NCI-H1092 treated with DMSO at 0.1 percent for 48 hours (cell line): ENCODE measurements at regions not wholly inside any gene's neighbourhood (a gene's known extent, or its start where the extent isn't known, plus 50 kb on each side); places are given as distances from the start of the nearest gene placed in this dataset.

Experiments used
- DNase-seq: peaks from one replicate; lab custom pipeline; 2025; lab: John Stamatoyannopoulos, UW

DNA sequence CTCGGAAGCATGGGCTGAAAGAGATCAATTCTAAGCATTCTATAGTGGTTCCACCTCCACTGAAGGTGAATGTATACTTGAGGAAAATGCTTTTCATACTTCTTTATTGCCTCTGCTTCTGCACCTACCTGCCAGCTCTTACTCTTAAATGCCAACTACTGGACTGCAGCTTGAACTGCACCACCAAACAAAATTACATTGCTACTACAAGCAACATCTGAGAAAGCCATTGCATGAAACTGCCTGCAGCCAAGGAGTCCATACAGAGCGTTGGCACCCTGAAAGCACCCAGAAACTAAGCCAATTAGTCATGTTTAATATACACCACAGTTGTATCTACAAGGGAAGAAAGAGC, 440.9 kb downstream of the BTBD3 start:
- DNase-seq = peak; percentile 0

DNA sequence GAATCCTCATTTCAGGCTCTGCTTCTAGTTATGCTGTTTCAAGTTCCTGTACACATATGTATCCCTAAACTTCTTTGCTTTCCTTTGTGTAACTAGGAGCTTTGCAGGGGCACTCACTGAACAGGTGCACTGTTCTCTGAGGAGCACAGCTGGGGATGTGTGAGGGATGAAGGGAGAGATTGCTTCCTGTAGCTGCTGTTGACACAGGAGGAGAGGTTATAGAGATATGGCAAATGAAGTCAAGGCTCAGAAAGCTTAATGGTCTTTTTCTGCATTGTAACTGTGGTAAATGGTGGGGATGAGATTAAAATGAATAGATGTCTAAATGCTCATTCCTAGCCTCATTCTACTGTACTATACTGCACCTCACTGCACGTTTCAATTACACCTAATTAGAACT, 454.3 kb downstream of the BTBD3 start:
- DNase-seq = peak; percentile 89

DNA sequence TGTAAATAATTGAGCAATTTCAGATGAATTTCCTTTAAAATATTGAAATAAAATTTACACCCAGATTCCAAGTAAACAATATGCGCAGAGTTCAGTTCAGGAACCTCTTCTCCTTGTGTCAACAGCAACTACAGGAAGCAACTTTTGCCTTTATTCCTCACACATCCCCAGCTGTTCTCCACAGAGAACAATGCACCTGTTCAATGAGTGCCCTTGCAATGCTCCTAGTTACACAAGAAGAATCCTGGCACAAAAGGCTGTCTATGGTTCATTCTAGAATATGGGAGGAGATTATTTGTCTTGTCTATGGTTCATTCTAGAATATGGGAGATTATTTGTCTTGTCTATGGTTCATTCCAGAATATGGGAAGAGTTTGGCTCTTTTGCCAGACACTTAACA, 454.9 kb downstream of the BTBD3 start:
- DNase-seq = peak; percentile 81

GRCh38 chr20:12375967-12376366, 458.3 kb downstream of the BTBD3 start:
- no peak for DNase-seq

DNA sequence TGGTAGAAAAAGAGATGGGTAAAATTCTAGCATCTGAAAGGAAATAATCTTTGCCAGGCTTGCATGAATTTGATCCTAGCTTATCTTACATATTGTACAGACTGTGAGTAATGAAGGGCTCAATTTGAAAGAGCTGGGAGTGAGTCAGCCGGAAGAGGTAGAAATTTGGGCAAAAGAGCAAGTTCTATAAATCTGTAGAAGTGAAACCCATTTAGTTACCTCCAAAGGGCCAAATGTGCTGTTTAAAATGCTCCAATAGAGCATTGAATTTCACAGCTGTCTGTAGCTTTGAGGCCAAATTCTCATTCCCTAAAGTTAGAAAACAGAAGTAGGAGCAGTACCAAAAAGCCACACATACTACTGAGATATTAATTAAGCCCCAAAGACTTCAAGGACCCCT, 466.1 kb downstream of the BTBD3 start:
- DNase-seq = no peak

GRCh38 chr20:12386821-12387220, 469.1 kb downstream of the BTBD3 start:
- no peak for DNase-seq

GRCh38 chr20:12391099-12391498, 473.4 kb downstream of the BTBD3 start:
- DNase-seq = no peak

- no peak for DNase-seq
These were observed 477.1 kb downstream of the BTBD3 start for GRCh38 chr20:12394786-12395185.

- DNase-seq = no peak
These were observed 477.7 kb downstream of the BTBD3 start for GRCh38 chr20:12395353-12395752.

DNA sequence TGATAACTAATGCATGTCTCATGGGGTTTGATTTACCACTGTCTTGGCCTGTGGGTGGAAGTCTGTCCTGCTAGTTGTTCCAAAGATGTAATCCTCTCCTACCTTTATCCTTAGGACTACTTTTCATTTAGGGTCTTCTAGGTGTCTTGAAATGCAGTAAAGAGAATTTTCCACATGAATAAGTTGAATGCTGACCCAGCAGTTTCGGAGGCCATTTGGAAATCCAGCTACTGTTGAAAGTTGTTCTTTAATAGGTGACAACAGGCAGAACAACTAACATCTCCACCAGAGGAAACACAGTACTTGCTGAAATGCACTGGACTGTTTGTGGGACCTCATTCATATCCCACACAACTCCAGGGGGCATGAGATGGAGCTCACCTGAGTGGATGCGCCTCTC, 478.1 kb downstream of the BTBD3 start:
- no peak for DNase-seq

DNA sequence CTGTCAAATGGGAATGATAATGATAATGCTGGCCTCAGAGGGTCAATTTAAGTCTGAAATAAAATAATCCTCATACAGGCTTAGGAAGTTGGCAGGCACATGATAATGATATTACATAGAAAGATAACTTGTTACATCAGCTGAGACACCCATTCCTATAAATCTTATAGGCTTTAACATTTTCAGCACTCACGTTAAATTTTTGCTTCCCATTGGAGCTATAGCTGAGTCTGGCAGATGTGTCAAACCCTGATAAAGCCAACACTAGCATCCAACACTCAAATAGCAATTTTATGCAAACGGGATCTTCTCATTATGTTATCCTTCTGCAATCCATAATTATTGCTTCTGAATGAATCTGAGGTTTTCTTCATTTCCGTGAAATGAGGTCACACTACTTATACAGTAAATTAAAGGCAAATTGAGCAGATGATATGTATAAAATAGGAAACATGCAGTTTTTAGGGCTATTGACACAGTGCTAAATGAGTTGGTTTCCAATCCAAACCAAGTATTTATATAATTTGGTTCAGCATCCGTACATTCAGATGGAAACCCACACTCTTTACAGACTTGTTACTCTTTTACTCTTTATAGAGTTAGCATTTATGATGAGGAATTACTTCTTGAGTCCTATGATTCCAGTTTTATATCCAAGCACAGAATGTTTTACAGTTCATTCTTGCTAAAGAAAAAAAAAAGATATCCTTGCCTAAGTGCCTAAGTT, 481.6 kb downstream of the BTBD3 start:
- DNase-seq = no peak

DNA sequence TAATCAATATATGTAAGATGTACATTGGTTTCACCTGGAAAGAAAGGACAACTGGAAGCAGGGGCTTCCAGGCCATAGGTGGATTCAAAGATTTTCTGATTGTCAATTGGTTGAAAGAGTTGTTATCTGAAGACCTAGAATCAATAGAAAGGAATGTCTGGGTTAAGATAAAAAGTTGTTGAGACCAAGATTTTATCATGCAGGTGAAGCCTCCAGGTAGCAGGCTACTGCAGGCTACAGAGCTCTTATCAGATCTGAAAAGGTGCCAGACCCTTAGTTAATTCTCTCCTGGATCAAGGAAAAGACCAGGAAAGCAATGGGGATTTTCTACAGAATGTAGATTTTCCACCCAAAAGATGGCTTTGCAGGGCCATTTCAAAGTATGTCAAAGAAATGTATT, 487.2 kb downstream of the BTBD3 start:
- no peak for DNase-seq

GRCh38 chr20:12406978-12407377, 489.3 kb downstream of the BTBD3 start:
- DNase-seq = no peak

DNA sequence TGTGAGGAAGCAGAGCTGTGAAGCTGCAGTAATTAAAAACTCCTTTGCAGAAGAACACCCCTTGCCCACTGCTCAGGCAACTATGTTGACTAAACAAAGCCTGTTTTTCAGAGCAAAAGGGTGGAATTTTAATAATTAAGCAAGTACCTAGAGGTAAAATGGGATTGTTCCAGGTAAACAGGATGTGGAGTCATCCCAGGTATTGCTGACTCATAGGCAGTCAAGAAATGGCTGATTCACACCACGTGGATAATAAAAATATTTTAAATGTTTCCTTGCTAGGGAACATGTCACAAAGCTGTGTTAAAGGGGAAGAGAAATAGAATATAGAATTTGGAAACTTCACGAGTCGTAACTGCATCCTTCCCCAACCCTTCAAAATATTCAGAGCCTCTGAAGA, 491.8 kb downstream of the BTBD3 start:
- DNase-seq = no peak

GRCh38 chr20:12410783-12411182, 493.1 kb downstream of the BTBD3 start:
- no peak for DNase-seq

DNA sequence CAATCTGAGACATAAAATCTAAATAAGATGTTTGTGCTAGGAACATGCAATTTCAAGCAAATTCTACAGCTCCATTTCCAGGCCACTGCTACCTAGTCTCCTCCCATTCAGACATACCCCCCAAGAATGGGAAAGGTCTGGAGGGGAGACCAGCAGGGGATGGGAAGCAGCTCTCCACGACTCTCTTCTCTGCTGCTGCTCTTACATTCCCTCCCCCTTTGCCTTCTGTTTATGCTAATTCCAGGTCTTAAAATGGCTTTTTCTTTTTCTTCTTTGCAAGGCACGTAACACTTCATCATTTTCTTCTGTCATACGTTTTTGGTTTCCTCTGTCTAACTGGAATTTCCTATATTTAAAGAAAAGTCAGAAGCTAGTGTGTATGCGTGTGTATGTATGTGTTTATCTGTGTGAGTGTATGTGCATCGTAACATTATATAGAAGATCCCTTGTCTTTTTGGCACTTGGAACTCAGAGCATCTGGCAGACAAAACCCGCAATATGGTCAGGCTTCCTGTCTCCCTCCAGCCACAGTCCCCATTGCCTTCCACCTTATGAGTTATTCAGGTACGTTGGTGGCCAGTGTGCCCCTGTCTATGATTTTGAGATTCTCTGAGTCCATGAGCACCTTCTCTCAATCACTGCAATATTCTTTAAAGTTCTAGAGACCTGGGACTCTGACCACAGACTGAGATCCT, 493.7 kb downstream of the BTBD3 start:
- DNase-seq = no peak

- no peak for DNase-seq
These were observed 495.4 kb downstream of the BTBD3 start for GRCh38 chr20:12413116-12413515.

DNA sequence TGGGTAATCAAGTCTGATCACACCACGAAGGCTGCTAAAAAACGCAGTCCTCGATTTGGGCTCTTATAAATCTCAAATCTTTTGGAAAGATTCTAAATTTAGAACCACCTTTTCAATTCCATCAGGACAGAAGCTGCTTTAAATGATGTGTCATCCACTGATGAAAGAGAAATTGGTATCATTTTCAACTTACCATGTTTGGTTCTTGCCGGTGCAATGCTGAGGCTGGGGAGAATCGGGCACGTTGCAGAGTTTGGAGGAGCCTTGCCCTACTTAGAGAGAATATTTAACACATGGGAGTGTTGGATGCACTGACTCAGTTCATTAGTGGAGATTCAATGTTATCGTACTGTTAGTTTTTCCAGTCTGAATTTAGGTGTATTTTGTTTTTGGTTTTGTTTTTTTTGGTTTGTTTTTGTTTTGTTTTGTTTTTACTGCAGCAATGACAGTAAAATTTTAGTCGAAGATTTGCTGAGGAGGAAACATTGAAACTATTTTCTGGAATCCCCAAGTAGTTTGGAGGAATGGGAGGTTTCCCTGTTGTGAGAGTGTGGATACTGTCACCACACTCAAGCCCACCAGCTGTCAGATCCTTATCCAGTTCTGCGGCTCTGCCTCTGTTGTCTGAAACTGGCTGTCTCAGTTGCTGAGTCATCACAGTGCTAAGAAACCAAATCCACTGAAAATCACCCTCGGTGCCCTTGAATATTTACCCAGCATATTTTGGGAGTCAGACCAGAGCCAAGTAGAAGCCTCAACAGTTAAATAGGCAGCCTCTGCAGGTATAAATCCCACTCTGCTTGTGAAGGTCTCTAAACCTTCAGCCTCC, 497.0 kb downstream of the BTBD3 start:
- no peak for DNase-seq

DNA sequence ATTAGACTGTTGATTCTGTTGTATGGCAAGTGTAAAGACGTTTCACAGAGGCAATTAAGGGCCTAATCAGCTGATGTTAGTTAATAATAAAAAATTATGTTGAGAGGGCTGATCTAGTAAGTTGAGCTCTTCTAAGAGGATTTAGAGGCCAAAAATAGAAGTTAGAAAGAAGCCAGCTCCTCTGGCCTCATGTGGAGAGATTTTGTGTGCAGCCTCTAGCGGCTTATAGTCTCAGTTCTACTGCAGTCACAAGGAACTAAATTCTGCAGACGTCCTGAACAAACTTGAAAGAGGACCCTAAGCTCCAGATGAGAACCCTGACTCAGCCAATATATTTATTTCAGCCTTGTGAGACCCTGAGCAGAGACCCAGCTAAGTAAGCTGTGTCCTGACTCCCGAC, 498.6 kb downstream of the BTBD3 start:
- no peak for DNase-seq

DNA sequence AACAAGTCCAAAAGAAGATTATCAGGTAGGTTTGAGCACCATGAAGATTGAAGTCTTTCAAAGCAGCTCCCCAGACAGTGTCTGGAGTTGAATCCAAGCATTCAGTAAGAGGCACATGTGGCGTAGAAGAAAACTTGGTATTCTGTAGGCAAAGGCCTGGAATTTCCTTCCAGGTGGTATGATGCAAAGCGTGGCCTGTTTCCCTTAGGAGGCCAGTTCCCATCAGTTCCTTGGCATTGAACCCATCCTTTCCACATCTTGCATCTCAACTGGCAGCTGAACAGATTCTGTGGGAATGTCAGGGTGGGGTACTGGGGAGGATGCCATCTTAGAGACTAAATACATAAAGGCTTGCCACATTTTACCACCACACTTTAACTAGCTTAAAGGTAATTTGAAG, 516.0 kb downstream of the BTBD3 start:
- DNase-seq = no peak

DNA sequence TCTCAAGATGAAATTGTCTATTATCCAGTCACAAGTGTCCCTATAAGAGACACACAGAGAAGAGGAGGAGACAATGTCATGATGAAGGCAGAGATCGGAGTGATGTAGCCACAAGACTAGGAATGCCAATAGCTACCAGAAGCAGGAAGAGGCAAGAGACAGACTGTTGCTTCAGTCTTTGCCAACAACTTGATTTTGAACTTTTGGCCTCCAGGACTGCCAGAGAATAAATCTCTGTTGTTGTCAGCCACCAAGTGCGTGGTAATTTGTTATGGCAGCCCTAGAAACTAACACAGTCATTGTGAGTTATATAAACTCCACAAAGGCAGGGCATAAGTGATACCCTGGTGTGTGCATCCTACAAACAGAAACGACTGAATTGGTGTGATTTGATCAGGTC, 517.0 kb downstream of the BTBD3 start:
- DNase-seq = no peak

- no peak for DNase-seq
These were observed 517.6 kb downstream of the BTBD3 start for GRCh38 chr20:12435268-12435667.

GRCh38 chr20:12453711-12454110, 536.0 kb downstream of the BTBD3 start:
- no peak for DNase-seq
